PC-3 (cell line): ENCODE measurements at regions not wholly inside any gene's neighbourhood (a gene's known extent, or its start where the extent isn't known, plus 50 kb on each side); places are given as distances from the start of the nearest gene placed in this dataset.
"Not testable (repeated sequence)": the region's sequence is repeated elsewhere in the genome, so short reads cannot be mapped to it uniquely, and the experiment has no call there.

Source experiments
- CTCF ChIP-seq: fragments of 300-600 bp; sonication (generic); conservative IDR thresholded peaks from 2 replicates; pipeline ENCODE4 v1.5.1; 2017; ENCODE audit warnings: antibody characterized with exemption, low read depth, mild to moderate bottlenecking, low read length
- EZH2 ChIP-seq: fragments of 300-600 bp; sonication (generic); IDR thresholded peaks from one replicate; pipeline ENCODE4 v1.6.1; 2017; ENCODE audit warnings: antibody characterized with exemption, mild to moderate bottlenecking, low read length; ENCODE audit not compliant: unreplicated experiment

DNA sequence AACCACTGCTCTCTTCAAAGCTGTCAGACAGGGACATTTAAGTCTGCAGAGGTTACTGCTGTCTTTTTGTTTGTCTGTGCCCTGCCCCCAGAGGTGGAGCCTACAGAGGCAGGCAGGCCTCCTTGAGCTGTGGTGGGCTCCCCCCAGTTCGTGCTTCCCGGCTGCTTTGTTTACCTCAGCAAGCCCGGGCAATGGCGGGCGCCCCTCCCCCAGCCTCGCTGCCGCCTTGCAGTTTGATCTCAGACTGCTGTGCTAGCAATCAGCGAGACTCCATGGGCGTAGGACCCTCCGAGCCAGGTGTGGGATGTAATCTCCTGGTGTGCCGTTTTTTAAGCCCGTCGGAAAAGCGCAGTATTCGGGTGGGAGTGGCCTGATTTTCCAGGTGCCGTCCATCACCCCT lies 93.4 kb upstream of the PRMT8 start:
- TF ChIP-seq CTCF, EZH2: not testable (repeated sequence)
